22Rv1 (cell line): ENCODE measurements at regions not wholly inside any gene's neighbourhood (a gene's known extent, or its start where the extent isn't known, plus 50 kb on each side); places are given as distances from the start of the nearest gene placed in this dataset.

Experiments
- H3K27ac ChIP-seq: fragments of 450-650 bp; 2 replicates; pipeline ENCODE4 v1.5.1; 2017
- ZFX ChIP-seq: fragments of 450-650 bp; IDR thresholded peaks from 2 replicates; pipeline ENCODE4 v1.6.1; 2017; ENCODE audit warnings: antibody characterized with exemption, borderline replicate concordance
- TF ChIP-seq, protein P1 (sequence below): fragments of 450-650 bp; IDR thresholded peaks from 2 replicates; pipeline ENCODE4 v1.5.1; 2017; ENCODE audit warnings: mild to moderate bottlenecking

DNA sequence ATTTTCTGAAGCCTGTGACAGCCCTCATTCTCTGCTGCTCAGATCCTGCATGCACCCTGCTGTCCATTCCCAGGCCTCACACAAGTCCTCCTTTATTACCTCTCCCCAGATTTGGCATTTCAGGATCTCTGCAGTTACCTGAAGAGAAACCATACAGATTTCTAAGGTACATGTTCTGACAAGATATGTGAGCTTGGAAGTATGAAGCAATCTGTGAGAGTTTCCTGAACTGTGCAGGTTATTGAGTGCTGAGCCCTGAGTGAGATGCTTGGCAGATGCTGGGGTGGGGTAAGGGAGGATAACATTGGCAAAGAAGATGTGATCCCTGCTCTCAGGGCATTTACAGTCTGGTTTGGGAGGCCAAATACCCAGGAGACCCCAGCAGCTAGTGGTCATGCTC, 91.9 kb upstream of the EPCAM start:
- no peak overlapping the region for H3K27ac ChIP-seq
- TF ChIP-seq ZFX = no peak
- TF ChIP-seq, protein P1, sequence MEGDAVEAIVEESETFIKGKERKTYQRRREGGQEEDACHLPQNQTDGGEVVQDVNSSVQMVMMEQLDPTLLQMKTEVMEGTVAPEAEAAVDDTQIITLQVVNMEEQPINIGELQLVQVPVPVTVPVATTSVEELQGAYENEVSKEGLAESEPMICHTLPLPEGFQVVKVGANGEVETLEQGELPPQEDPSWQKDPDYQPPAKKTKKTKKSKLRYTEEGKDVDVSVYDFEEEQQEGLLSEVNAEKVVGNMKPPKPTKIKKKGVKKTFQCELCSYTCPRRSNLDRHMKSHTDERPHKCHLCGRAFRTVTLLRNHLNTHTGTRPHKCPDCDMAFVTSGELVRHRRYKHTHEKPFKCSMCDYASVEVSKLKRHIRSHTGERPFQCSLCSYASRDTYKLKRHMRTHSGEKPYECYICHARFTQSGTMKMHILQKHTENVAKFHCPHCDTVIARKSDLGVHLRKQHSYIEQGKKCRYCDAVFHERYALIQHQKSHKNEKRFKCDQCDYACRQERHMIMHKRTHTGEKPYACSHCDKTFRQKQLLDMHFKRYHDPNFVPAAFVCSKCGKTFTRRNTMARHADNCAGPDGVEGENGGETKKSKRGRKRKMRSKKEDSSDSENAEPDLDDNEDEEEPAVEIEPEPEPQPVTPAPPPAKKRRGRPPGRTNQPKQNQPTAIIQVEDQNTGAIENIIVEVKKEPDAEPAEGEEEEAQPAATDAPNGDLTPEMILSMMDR = no peak

DNA sequence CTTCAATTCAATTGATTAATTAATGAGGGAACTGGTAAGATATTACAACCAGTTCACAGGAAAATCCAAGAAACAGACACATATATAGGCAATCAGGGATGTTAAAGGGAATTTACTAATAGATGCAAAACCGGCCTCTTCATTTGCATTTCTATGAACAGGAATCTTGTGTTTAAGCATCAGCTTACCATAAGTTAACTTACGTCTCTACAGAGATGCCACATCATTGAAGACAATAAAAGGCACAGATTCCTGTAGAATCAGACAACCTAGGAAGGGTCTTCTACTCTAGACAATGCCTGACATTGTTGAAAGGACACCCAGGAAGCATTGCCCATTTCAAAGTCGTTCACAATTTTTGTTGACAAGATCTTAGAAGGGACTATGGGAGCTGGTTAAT, 93.0 kb upstream of the EPCAM start:
- TF ChIP-seq, protein P1 = no peak
- TF ChIP-seq ZFX = no peak
- H3K27ac ChIP-seq = no peak overlapping the region

DNA sequence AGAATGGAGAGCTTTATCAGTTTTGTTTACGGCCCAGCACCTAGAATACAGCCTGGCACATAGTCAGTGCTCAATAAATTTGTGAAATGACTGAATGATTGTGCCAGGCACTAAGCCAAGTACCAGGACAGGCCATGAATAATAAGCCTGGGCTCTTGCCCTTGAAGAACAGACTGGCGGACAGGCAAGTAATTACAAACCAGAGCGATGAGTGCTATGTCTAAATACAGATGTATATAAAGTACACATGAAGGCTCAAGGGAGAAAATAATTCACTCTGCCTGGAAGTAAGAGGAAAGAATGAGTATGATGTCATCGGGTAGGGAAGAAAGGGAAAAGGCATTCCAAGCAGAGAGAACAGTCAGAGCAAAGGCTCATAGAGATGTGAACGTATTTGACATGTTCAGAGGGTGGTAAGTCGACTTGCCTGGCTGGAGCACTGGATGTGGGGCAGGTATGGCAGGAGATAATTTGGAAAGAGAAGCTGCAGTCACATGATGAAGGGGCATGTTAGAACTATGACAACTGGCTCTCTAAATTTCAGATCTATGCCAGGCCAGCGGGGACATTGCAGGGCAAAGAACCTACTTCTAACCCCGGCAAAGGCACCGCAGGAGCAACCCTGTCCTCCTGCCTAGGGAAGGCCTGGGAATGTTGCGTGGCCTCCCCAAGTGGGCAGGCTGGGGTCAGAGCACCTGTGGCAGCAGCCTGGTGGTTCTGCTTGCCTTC, 94.9 kb upstream of the EPCAM start:
- TF ChIP-seq, protein P1 = no peak
- TF ChIP-seq ZFX = no peak
- H3K27ac ChIP-seq = no peak overlapping the region

DNA sequence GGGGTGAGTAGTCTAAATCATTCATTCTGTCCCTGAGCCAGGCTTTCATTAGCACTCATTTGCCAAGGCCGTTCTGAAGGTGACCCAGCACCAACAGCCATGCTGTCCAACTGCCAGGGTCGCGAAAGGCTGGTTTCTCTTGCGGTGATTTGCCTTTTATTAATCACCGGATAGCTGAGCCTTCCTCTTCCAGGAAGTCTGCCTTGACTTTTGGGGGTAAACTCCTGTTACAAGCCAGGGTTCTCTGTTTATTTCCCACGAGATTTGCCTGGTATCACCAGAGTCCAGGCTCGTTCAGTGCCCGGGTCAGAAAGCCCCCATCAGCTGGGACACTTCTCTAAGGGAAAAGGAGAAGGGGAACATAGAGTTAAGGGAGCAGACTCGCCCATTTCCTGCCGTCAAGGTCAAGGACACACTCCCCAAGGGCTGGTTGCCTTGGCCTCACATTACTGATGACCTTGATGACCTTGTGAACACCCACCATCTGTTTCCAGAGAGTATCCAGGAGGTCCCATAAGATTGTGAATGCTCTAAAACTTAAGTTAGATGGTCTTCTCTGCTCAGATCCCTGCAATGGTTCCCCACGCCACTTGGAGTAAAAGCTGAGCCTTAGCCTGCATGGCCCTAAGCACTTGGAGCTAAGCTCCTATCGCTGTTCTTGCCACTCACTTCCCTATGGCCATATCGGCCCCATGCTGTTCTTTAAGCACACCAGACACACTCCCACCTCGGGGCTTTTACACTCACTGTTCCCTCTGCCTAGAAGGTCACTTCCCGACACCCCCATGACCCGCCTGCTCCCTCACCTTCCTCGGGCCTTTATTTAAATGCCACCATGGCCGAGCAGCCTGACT, 96.0 kb upstream of the EPCAM start:
- no peak for TF ChIP-seq ZFX
- TF ChIP-seq, protein P1 = no peak
- no peak overlapping the region for H3K27ac ChIP-seq

DNA sequence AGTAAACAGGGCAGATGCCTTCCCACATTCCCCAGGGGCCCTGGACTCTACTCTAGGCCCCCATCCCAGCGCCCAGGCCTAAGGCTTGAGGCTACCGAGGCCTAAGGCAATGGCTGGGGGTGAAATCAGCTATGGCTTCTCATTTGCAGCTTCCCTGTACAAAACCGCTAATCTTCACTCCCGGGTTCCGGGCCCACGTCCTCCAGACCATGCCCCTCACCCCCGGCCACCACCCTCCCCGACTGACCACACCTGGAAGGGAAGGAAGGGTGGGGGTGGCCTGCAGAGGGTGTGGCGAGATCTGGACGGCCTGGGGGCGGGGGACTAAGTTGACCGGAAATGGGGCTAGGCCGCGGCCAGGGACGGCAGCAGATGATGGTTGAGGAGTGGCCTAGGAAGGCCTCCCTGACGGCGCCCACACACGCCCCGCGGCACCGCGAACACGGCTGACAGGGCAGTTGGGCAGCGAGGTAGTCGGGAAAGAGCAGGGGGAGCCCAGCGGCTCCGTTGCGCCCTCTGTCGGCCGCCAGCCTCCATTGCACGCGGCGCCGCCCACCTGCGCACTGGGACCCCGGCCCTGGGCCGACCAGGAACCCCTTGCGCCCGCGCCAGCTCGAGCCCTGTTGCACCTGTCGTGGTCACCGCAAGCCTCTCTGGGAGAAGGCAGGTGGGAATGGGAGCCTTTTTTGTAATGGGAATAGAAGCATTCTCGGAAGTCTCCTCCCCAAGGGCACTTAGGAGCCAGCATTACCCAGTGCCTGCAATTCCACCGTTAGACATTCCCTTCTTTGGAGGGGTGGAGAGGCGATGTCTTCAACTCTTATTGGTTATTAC, 95.9 kb upstream of the CALM2 start:
- no peak overlapping the region for H3K27ac ChIP-seq
- TF ChIP-seq ZFX = no peak
- TF ChIP-seq, protein P1 = peak; percentile 88

DNA sequence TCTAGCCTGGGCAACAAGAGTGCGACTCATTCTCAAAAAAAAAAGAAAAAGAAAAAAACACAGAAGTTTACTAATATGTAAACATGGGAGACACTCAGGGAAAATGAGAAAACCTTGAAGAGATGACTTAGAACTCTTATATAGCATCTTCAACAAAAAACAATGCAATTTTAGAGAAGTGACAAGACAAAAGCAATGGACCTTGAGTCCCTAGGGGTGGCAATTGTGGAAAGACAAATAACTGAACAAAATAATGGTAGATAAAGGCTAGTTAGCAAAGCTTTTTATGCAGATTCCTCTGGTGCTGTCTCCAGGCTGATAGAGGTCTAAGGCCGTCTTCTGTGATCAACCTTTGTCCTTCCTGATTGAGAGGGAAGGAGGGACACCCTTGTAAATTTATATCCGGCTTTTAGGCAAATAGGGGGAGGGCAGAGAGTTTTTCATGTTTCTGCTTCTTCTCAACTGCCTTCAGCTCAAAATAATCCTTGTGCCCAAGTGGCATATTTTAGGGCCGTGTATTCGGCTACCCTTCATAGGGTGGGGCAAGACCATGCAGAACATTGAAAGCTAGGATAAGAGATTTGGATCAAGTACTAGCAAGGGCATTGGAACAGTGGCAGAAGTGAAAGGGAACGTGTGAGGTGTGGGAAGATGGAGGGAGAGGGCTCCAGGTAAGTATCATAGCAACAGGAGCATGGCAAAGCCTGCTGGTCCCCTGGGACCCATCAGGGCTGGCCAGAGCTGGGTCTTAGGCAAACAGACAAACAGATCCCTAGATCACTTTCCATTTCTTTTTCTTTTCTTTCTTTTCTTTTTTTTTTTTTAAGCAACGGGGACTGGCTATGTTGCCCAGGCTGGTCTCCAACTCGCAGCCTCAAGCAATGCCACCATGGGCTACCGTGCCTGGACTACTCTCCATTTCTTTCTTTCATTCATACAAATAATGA, 95.0 kb upstream of the CALM2 start:
- TF ChIP-seq ZFX = no peak
- TF ChIP-seq, protein P1 = no peak
- no peak overlapping the region for H3K27ac ChIP-seq
